ENCODE measurements at regions not wholly inside any gene's neighbourhood (a gene's known extent, or its start where the extent isn't known, plus 50 kb on each side); places are given as distances from the start of the nearest gene placed in this dataset.

DNA sequence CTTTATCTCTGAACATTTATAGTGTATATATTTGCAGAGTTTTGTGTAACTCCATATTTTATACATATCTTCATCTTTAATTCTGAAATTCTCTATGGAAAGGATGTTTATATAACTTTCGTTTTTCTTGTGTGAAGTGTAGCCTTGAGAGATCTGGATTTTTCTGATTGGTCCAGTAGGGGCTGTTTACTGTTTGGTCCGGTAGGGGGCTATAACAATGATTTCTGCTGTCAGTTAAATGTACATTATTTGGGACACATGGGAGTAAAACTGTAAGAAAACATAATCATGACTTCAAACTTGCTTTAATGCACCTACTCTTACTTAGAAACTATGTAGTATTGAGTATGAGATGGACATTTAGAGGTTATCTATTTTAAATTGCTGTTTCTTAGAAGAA is 527.1 kb upstream of the ARRDC3 start:
- no peak for DNase-seq (ENCODE audit: low read depth, low spot score)
- H3K36me3 ChIP-seq (ENCODE audit: control insufficient read depth, insufficient read depth, low read length), result no peaks in the 10 kb centered on the region
- ChIA-PET CTCF (no interaction called here), POLR2A (no interaction called here)
- no TSS peak for BruUV-seq (replicated peaks)
- H3K27me3 ChIP-seq (ENCODE audit: control insufficient read depth, insufficient read depth, low read length), result no peaks in the 10 kb centered on the region
- no peak overlapping the region for H3K4me3 ChIP-seq (ENCODE audit: low read depth in 2 of 2, low read length in 2 of 2)
- ATAC-seq, result no peak
- no peaks in the 10 kb centered on the region for H3K9me3 ChIP-seq (ENCODE audit: control insufficient read depth, insufficient read depth, low read depth, low read length)
- no peak overlapping the region for H3K27ac ChIP-seq (ENCODE audit: low read length)
- in situ Hi-C loops (cut with HindIII; ENCODE audit: low pct_unique_long_range_greater_than_20kb, low sequenced_read_pairs), result no loop called here
- no peaks in the 10 kb centered on the region for H3K4me1 ChIP-seq (ENCODE audit: control insufficient read depth, insufficient read depth, low read length)
- intact Hi-C loops (cut with micrococcal nuclease; ENCODE audit: unreplicated experiment), result loop anchor here (10.0 kb wide), 1 partner anchor 405 kb away; no protein-coding TSS in a partner anchor
- TF ChIP-seq, protein P1, sequence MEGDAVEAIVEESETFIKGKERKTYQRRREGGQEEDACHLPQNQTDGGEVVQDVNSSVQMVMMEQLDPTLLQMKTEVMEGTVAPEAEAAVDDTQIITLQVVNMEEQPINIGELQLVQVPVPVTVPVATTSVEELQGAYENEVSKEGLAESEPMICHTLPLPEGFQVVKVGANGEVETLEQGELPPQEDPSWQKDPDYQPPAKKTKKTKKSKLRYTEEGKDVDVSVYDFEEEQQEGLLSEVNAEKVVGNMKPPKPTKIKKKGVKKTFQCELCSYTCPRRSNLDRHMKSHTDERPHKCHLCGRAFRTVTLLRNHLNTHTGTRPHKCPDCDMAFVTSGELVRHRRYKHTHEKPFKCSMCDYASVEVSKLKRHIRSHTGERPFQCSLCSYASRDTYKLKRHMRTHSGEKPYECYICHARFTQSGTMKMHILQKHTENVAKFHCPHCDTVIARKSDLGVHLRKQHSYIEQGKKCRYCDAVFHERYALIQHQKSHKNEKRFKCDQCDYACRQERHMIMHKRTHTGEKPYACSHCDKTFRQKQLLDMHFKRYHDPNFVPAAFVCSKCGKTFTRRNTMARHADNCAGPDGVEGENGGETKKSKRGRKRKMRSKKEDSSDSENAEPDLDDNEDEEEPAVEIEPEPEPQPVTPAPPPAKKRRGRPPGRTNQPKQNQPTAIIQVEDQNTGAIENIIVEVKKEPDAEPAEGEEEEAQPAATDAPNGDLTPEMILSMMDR (IDR thresholded peaks at IDR 0.05), result no peak; the same call in 1 of the 2 replicates
- TF ChIP-seq TCF7L2 (IDR thresholded peaks at IDR 0.05; ENCODE audit: low read depth, low read length) (no peak), POLR2AphosphoS5 (IDR thresholded peaks at IDR 0.05; ENCODE audit: low read depth, low read length) (no peak), SIN3A (IDR thresholded peaks at IDR 0.05; ENCODE audit: borderline replicate concordance, insufficient read depth, low read depth, low read length) (no peak)
- TF ChIP-seq, protein P2, sequence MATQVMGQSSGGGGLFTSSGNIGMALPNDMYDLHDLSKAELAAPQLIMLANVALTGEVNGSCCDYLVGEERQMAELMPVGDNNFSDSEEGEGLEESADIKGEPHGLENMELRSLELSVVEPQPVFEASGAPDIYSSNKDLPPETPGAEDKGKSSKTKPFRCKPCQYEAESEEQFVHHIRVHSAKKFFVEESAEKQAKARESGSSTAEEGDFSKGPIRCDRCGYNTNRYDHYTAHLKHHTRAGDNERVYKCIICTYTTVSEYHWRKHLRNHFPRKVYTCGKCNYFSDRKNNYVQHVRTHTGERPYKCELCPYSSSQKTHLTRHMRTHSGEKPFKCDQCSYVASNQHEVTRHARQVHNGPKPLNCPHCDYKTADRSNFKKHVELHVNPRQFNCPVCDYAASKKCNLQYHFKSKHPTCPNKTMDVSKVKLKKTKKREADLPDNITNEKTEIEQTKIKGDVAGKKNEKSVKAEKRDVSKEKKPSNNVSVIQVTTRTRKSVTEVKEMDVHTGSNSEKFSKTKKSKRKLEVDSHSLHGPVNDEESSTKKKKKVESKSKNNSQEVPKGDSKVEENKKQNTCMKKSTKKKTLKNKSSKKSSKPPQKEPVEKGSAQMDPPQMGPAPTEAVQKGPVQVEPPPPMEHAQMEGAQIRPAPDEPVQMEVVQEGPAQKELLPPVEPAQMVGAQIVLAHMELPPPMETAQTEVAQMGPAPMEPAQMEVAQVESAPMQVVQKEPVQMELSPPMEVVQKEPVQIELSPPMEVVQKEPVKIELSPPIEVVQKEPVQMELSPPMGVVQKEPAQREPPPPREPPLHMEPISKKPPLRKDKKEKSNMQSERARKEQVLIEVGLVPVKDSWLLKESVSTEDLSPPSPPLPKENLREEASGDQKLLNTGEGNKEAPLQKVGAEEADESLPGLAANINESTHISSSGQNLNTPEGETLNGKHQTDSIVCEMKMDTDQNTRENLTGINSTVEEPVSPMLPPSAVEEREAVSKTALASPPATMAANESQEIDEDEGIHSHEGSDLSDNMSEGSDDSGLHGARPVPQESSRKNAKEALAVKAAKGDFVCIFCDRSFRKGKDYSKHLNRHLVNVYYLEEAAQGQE (IDR thresholded peaks at IDR 0.05; ENCODE audit: insufficient read depth in 1 of 2, low read depth in 2 of 2, low read length in 1 of 2), result no peak

DNA sequence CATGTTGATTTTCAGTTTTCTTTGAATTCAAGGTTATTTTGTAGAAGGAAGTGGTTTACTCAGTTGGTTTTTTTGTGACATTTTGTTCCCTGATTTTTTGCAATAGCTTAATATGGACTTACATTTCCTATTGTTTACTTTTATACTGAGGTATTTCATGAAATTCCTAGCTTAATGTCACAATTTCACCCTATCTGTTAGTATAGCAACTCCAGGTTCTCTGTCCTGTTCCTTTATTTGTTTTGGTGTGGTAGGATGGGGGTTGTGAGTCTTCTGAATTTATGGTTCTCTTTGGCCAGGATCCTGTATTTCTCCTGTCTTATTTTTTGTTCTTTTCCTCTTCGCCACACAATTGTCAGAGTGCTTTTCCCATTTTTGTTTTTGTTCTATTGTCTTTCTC is 523.4 kb upstream of the ARRDC3 start:
- no TSS peak for BruUV-seq (replicated peaks)
- POLR2A ChIA-PET, result no interaction called here
- intact Hi-C loops (cut with micrococcal nuclease; ENCODE audit: unreplicated experiment) (no loop called here), in situ Hi-C loops (cut with HindIII; ENCODE audit: low pct_unique_long_range_greater_than_20kb, low sequenced_read_pairs) (no loop called here)
- CTCF ChIA-PET, result no interaction called here
- no peak for DNase-seq (ENCODE audit: low read depth, low spot score)
- no peaks in the 10 kb centered on the region for H3K9me3 ChIP-seq (ENCODE audit: control insufficient read depth, insufficient read depth, low read depth, low read length)
- no peaks in the 10 kb centered on the region for H3K4me1 ChIP-seq (ENCODE audit: control insufficient read depth, insufficient read depth, low read length)
- TF ChIP-seq POLR2AphosphoS5 (IDR thresholded peaks at IDR 0.05; ENCODE audit: low read depth, low read length) (no peak), TCF7L2 (IDR thresholded peaks at IDR 0.05; ENCODE audit: low read depth, low read length) (no peak), SIN3A (IDR thresholded peaks at IDR 0.05; ENCODE audit: borderline replicate concordance, insufficient read depth, low read depth, low read length) (no peak)
- TF ChIP-seq, protein P1 (IDR thresholded peaks at IDR 0.05), result no peak
- TF ChIP-seq, protein P2 (IDR thresholded peaks at IDR 0.05; ENCODE audit: insufficient read depth in 1 of 2, low read depth in 2 of 2, low read length in 1 of 2), result no peak
- H3K27ac ChIP-seq (ENCODE audit: low read length), result no peak overlapping the region
- H3K36me3 ChIP-seq (ENCODE audit: control insufficient read depth, insufficient read depth, low read length), result no peaks in the 10 kb centered on the region
- H3K27me3 ChIP-seq (ENCODE audit: control insufficient read depth, insufficient read depth, low read length), result no peaks in the 10 kb centered on the region
- ATAC-seq, result no peak
- no peak overlapping the region for H3K4me3 ChIP-seq (ENCODE audit: low read depth in 2 of 2, low read length in 2 of 2)
